ENCODE measurements at regions not wholly inside any gene's neighbourhood (a gene's known extent, or its start where the extent isn't known, plus 50 kb on each side); places are given as distances from the start of the nearest gene placed in this dataset.

- TF ChIP-seq, protein P1, sequence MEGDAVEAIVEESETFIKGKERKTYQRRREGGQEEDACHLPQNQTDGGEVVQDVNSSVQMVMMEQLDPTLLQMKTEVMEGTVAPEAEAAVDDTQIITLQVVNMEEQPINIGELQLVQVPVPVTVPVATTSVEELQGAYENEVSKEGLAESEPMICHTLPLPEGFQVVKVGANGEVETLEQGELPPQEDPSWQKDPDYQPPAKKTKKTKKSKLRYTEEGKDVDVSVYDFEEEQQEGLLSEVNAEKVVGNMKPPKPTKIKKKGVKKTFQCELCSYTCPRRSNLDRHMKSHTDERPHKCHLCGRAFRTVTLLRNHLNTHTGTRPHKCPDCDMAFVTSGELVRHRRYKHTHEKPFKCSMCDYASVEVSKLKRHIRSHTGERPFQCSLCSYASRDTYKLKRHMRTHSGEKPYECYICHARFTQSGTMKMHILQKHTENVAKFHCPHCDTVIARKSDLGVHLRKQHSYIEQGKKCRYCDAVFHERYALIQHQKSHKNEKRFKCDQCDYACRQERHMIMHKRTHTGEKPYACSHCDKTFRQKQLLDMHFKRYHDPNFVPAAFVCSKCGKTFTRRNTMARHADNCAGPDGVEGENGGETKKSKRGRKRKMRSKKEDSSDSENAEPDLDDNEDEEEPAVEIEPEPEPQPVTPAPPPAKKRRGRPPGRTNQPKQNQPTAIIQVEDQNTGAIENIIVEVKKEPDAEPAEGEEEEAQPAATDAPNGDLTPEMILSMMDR (IDR thresholded peaks at IDR 0.05): no peak
- no peak for TF ChIP-seq POLR2A (IDR thresholded peaks at IDR 0.05)
- Histone ChIP-seq H3K4me3 (no peak overlapping the region), H3K36me3 (no peaks in the 10 kb centered on the region), H3K27me3 (no peaks in the 10 kb centered on the region), H3K9me3 (no peaks in the 10 kb centered on the region), H3K4me1 (no peaks in the 10 kb centered on the region), H3K27ac (no peak overlapping the region)
- intact Hi-C loops (cut with DNase I; ENCODE audit: low total_unique reads): no loop called here
- DNase-seq: no peak
Measured at GRCh38 chr17:14699574-14700185, 398.8 kb downstream of the HS3ST3B1 start.

DNA sequence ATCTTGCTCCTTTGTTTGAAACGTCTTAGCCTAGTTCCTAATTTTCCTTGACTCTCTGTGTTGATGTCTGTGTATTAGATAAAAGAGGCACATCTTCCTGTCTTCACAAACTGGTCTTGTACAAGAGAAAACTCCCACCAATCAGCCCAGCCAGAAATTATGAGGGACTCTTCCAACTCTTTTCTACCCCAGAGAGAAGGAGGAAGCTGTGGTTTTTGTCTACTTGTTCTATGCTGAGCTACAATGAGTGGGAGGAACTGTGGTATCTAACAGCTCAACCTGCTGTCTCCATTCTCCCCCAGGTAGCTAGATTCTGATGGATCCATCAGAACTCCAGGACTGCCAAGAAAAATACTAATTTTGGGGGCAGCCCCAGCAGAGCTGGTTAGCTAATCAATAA lies 392.5 kb downstream of the HS3ST3B1 start:
- H3K4me3 ChIP-seq: no peak overlapping the region
- TF ChIP-seq POLR2A (IDR thresholded peaks at IDR 0.05): no peak
- TF ChIP-seq, protein P1 (IDR thresholded peaks at IDR 0.05): no peak
- H3K4me1 ChIP-seq: no peaks in the 10 kb centered on the region
- no peaks in the 10 kb centered on the region for H3K9me3 ChIP-seq
- no peaks in the 10 kb centered on the region for H3K36me3 ChIP-seq
- no peak overlapping the region for H3K27ac ChIP-seq
- no peak for DNase-seq
- peaks cover 0 to 4% of the 10 kb centered on the region in 2 donors for H3K27me3 ChIP-seq
- intact Hi-C loops (cut with DNase I; ENCODE audit: low total_unique reads): no loop called here

DNA sequence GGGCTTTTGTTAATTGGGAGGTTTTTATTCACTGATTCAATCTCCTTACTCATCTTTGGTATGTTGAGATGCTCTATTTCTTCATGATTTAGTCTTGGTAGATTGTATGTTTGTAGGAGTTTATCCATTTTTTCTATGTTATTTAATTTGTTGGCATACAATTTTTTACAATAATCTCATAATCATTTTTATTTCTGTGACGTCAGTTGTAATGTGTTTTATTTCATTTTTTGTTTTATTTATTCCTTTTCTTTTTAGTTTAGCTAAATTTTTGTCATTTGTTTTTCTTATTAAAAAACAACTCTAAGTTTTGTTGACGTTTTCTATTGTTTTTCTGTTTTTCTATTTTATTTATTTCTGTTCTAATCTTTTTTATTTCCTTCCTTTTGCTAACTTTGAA lies 389.8 kb downstream of the HS3ST3B1 start:
- H3K4me1 ChIP-seq: no peaks in the 10 kb centered on the region
- H3K4me3 ChIP-seq: no peak overlapping the region
- no peak for DNase-seq
- H3K27me3 ChIP-seq: peaks cover 0 to 4% of the 10 kb centered on the region in 2 donors
- no peak overlapping the region for H3K27ac ChIP-seq
- H3K36me3 ChIP-seq: no peaks in the 10 kb centered on the region
- no peak for TF ChIP-seq POLR2A (IDR thresholded peaks at IDR 0.05)
- TF ChIP-seq, protein P1 (IDR thresholded peaks at IDR 0.05): no peak
- intact Hi-C loops (cut with DNase I; ENCODE audit: low total_unique reads): no loop called here
- no peaks in the 10 kb centered on the region for H3K9me3 ChIP-seq

GRCh38 chr17:14688134-14688533 lies 387.3 kb downstream of the HS3ST3B1 start:
- DNase-seq: no peak
- intact Hi-C loops (cut with DNase I; ENCODE audit: low total_unique reads): no loop called here
- H3K9me3 ChIP-seq: no peaks in the 10 kb centered on the region
- H3K27ac ChIP-seq: no peak overlapping the region
- H3K4me1 ChIP-seq: no peaks in the 10 kb centered on the region
- no peak overlapping the region for H3K4me3 ChIP-seq
- H3K27me3 ChIP-seq: no peaks in the 10 kb centered on the region
- H3K36me3 ChIP-seq: no peaks in the 10 kb centered on the region
- TF ChIP-seq, protein P1 (IDR thresholded peaks at IDR 0.05): no peak

GRCh38 chr17:14672830-14673229 lies 371.9 kb downstream of the HS3ST3B1 start:
- Histone ChIP-seq H3K9me3 (no peaks in the 10 kb centered on the region), H3K4me3 (no peak overlapping the region), H3K4me1 (no peaks in the 10 kb centered on the region), H3K27ac (no peak overlapping the region), H3K27me3 (no peaks in the 10 kb centered on the region), H3K36me3 (no peaks in the 10 kb centered on the region)
- TF ChIP-seq, protein P1 (IDR thresholded peaks at IDR 0.05): no peak
- no peak for TF ChIP-seq POLR2A (IDR thresholded peaks at IDR 0.05)
- DNase-seq: no peak
- intact Hi-C loops (cut with DNase I; ENCODE audit: low total_unique reads): no loop called here

Measured in uterus (tissue), 3 donors.